GM12878 (cell line): ENCODE measurements at regions not wholly inside any gene's neighbourhood (a gene's known extent, or its start where the extent isn't known, plus 50 kb on each side); places are given as distances from the start of the nearest gene placed in this dataset.

Source experiments
- EP300 ChIP-seq, 2 experiments: fragments of 150-350 bp in 1 of 2; IDR thresholded peaks; 2 replicates each; pipeline ENCODE4 v1.6.1; 2011 to 2012; ENCODE audit warnings: low read depth in 2 of 2, low read length in 2 of 2, borderline replicate concordance in 1 of 2, improper control_type of control experiment in 1 of 2, inconsistent platforms in 1 of 2; ENCODE audit not compliant: control insufficient read depth in 1 of 2
- EZH2 ChIP-seq: IDR thresholded peaks from 2 replicates; pipeline ENCODE4 v1.6.1; 2012; ENCODE audit warnings: low read depth, mild to moderate bottlenecking, control low read depth, inconsistent platforms, low read length, borderline replicate concordance; ENCODE audit not compliant: control insufficient read depth
- GABPA ChIP-seq: IDR thresholded peaks from 2 replicates; pipeline ENCODE4 v1.6.1; 2014; ENCODE audit warnings: antibody characterized with exemption, low read depth, mild to moderate bottlenecking, inconsistent platforms
- MAX ChIP-seq: IDR thresholded peaks from 2 replicates; pipeline ENCODE4 v1.6.1; 2012; ENCODE audit warnings: low read depth, low read length, improper control_type of control experiment
- RCOR1 ChIP-seq: conservative IDR thresholded peaks from 2 replicates; pipeline ENCODE4 v1.6.1; 2012; ENCODE audit warnings: low read depth, low read length, improper control_type of control experiment
- SPI1 ChIP-seq: IDR thresholded peaks from 2 replicates; pipeline ENCODE4 v1.6.1; 2011; ENCODE audit warnings: low read depth, mild to moderate bottlenecking, low read length, moderate library complexity, borderline replicate concordance; ENCODE audit not compliant: insufficient read depth
- STAT1 ChIP-seq: fragments of 450-650 bp; conservative IDR thresholded peaks from 2 replicates; pipeline ENCODE4 v1.6.1; 2014; ENCODE audit warnings: antibody characterized with exemption, mild to moderate bottlenecking
- ZNF274 ChIP-seq: IDR thresholded peaks from one replicate; pipeline ENCODE4 v1.8.0; 2011; ENCODE audit not compliant: insufficient read length, insufficient read depth
- TF ChIP-seq, protein P1 (sequence below), 3 experiments: IDR thresholded peaks in 2 of 3; conservative IDR thresholded peaks in 1 of 3; 2 replicates each; pipeline ENCODE4 v1.5.1; 2011; ENCODE audit warnings: low read depth in 3 of 3, low read length in 3 of 3, mild to moderate bottlenecking in 3 of 3, control low read depth in 2 of 3, moderate library complexity in 2 of 3, inconsistent platforms in 1 of 3, mixed read lengths in 1 of 3; ENCODE audit not compliant: control insufficient read depth in 2 of 3, insufficient read depth in 1 of 3; ENCODE audit errors: extremely low read depth in 1 of 3
- TF ChIP-seq, protein P2 (sequence below): fragments of 450-650 bp; formaldehyde crosslinking; IDR thresholded peaks from 2 replicates; pipeline ENCODE4 v1.4.0; 2020; ENCODE audit warnings: mild to moderate bottlenecking, moderate library complexity
- TF ChIP-seq, protein P3 (sequence below): IDR thresholded peaks from 2 replicates; pipeline ENCODE4 v1.6.1; 2011; ENCODE audit warnings: mild to moderate bottlenecking, low read depth, low read length, moderate library complexity; ENCODE audit not compliant: insufficient replicate concordance

GRCh38 chr11:26023057-26023456 lies 308.9 kb upstream of the ANO3 start:
- TF ChIP-seq RCOR1: no peak
- no peak for TF ChIP-seq ZNF274
- no peak for TF ChIP-seq STAT1
- TF ChIP-seq, protein P1, sequence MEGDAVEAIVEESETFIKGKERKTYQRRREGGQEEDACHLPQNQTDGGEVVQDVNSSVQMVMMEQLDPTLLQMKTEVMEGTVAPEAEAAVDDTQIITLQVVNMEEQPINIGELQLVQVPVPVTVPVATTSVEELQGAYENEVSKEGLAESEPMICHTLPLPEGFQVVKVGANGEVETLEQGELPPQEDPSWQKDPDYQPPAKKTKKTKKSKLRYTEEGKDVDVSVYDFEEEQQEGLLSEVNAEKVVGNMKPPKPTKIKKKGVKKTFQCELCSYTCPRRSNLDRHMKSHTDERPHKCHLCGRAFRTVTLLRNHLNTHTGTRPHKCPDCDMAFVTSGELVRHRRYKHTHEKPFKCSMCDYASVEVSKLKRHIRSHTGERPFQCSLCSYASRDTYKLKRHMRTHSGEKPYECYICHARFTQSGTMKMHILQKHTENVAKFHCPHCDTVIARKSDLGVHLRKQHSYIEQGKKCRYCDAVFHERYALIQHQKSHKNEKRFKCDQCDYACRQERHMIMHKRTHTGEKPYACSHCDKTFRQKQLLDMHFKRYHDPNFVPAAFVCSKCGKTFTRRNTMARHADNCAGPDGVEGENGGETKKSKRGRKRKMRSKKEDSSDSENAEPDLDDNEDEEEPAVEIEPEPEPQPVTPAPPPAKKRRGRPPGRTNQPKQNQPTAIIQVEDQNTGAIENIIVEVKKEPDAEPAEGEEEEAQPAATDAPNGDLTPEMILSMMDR (IDR thresholded peaks at IDR 0.05 in 2 of 3, conservative IDR thresholded peaks at IDR 0.05 in 1 of 3; ENCODE audit: control insufficient read depth in 2 of 3, extremely low read depth in 1 of 3, insufficient read depth in 1 of 3, low read depth in 3 of 3, low read length in 3 of 3): no peak
- TF ChIP-seq SPI1: no peak
- TF ChIP-seq EP300 (IDR thresholded peaks at IDR 0.05; ENCODE audit: borderline replicate concordance in 1 of 2, control insufficient read depth in 1 of 2, low read depth in 2 of 2, low read length in 2 of 2): no peak
- TF ChIP-seq, protein P2, sequence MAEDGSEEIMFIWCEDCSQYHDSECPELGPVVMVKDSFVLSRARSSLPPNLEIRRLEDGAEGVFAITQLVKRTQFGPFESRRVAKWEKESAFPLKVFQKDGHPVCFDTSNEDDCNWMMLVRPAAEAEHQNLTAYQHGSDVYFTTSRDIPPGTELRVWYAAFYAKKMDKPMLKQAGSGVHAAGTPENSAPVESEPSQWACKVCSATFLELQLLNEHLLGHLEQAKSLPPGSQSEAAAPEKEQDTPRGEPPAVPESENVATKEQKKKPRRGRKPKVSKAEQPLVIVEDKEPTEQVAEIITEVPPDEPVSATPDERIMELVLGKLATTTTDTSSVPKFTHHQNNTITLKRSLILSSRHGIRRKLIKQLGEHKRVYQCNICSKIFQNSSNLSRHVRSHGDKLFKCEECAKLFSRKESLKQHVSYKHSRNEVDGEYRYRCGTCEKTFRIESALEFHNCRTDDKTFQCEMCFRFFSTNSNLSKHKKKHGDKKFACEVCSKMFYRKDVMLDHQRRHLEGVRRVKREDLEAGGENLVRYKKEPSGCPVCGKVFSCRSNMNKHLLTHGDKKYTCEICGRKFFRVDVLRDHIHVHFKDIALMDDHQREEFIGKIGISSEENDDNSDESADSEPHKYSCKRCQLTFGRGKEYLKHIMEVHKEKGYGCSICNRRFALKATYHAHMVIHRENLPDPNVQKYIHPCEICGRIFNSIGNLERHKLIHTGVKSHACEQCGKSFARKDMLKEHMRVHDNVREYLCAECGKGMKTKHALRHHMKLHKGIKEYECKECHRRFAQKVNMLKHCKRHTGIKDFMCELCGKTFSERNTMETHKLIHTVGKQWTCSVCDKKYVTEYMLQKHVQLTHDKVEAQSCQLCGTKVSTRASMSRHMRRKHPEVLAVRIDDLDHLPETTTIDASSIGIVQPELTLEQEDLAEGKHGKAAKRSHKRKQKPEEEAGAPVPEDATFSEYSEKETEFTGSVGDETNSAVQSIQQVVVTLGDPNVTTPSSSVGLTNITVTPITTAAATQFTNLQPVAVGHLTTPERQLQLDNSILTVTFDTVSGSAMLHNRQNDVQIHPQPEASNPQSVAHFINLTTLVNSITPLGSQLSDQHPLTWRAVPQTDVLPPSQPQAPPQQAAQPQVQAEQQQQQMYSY (CRISPR knock-in tag): no peak
- no peak for TF ChIP-seq MAX
- no peak for TF ChIP-seq GABPA
- TF ChIP-seq, protein P3, sequence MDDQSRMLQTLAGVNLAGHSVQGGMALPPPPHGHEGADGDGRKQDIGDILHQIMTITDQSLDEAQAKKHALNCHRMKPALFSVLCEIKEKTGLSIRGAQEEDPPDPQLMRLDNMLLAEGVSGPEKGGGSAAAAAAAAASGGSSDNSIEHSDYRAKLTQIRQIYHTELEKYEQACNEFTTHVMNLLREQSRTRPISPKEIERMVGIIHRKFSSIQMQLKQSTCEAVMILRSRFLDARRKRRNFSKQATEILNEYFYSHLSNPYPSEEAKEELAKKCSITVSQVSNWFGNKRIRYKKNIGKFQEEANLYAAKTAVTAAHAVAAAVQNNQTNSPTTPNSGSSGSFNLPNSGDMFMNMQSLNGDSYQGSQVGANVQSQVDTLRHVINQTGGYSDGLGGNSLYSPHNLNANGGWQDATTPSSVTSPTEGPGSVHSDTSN: no peak
- no peak for TF ChIP-seq EZH2
